ENCODE measurements at regions not wholly inside any gene's neighbourhood (a gene's known extent, or its start where the extent isn't known, plus 50 kb on each side); places are given as distances from the start of the nearest gene placed in this dataset.

GRCh38 chr11:19659529-19659928, 53.1 kb upstream of the NAV2 start:
- TF ChIP-seq CTCF (conservative IDR thresholded peaks at IDR 0.05 in 1 of 2, IDR thresholded peaks at IDR 0.05 in 1 of 2; ENCODE audit: extremely low read depth in 1 of 2, insufficient read depth in 1 of 2, low read depth in 1 of 2, low read length in 2 of 2) = no peak
- no peak for TF ChIP-seq EZH2 (IDR thresholded peaks at IDR 0.05; ENCODE audit: borderline replicate concordance, low read length)
